ENCODE measurements at regions not wholly inside any gene's neighbourhood (a gene's known extent, or its start where the extent isn't known, plus 50 kb on each side); places are given as distances from the start of the nearest gene placed in this dataset.

- H4K20me1 ChIP-seq (ENCODE audit: control insufficient read depth, extremely low read depth, insufficient read depth, low read length) = no peaks in the 10 kb centered on the region
These were observed 228.0 kb upstream of the ATP2B1 start for GRCh38 chr12:89936631-89937030.

GRCh38 chr12:89935850-89936249 is 227.2 kb upstream of the ATP2B1 start:
- H4K20me1 ChIP-seq (ENCODE audit: control insufficient read depth, extremely low read depth, insufficient read depth, low read length) = no peaks in the 10 kb centered on the region
- H2AFZ ChIP-seq (ENCODE audit: low read length) = no peak overlapping the region
- no peak for DNase-seq (ENCODE audit: low read depth in 2 of 2)
- no peak overlapping the region for H3K27ac ChIP-seq (ENCODE audit: insufficient read depth, low read length)
- H3K4me2 ChIP-seq (ENCODE audit: extremely low read depth, insufficient read depth, low read length) = no peak overlapping the region
- H3K4me3 ChIP-seq (replicated peaks in 1 of 4; ENCODE audit: control extremely low read depth in 1 of 4, insufficient read depth in 1 of 4, low read depth in 3 of 4, low read length in 4 of 4) = no peak overlapping the region
- H3K9me3 ChIP-seq (ENCODE audit: control insufficient read depth, insufficient read depth, low read depth, low read length) = no peaks in the 10 kb centered on the region
- H3K9ac ChIP-seq (ENCODE audit: insufficient read depth, low read length) = no peak overlapping the region
- no peaks in the 10 kb centered on the region for H3K36me3 ChIP-seq (ENCODE audit: control insufficient read depth, insufficient read depth, low read length)
- TF ChIP-seq, protein P1, sequence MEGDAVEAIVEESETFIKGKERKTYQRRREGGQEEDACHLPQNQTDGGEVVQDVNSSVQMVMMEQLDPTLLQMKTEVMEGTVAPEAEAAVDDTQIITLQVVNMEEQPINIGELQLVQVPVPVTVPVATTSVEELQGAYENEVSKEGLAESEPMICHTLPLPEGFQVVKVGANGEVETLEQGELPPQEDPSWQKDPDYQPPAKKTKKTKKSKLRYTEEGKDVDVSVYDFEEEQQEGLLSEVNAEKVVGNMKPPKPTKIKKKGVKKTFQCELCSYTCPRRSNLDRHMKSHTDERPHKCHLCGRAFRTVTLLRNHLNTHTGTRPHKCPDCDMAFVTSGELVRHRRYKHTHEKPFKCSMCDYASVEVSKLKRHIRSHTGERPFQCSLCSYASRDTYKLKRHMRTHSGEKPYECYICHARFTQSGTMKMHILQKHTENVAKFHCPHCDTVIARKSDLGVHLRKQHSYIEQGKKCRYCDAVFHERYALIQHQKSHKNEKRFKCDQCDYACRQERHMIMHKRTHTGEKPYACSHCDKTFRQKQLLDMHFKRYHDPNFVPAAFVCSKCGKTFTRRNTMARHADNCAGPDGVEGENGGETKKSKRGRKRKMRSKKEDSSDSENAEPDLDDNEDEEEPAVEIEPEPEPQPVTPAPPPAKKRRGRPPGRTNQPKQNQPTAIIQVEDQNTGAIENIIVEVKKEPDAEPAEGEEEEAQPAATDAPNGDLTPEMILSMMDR (conservative IDR thresholded peaks at IDR 0.05 in 1 of 2, IDR thresholded peaks at IDR 0.05 in 1 of 2; ENCODE audit: low read depth in 1 of 2, low read length in 2 of 2) = no peak
- no peak for TF ChIP-seq EZH2 (IDR thresholded peaks at IDR 0.05; ENCODE audit: low read length, missing control alignments)
- H3K27me3 ChIP-seq (ENCODE audit: control insufficient read depth, insufficient read depth, low read length) = no peaks in the 10 kb centered on the region
- H3K4me1 ChIP-seq (ENCODE audit: control insufficient read depth, extremely low read depth, insufficient read depth, low read length) = no peaks in the 10 kb centered on the region
- H3K79me2 ChIP-seq (ENCODE audit: control insufficient read depth, insufficient read depth, low read length) = no peaks in the 10 kb centered on the region

More at GRCh38 chr12:89936631-89937030, 228.0 kb upstream of the ATP2B1 start:
- Histone ChIP-seq H3K9me3 (ENCODE audit: control insufficient read depth, insufficient read depth, low read depth, low read length) (no peaks in the 10 kb centered on the region), H3K27ac (ENCODE audit: insufficient read depth, low read length) (no peak overlapping the region), H3K4me1 (ENCODE audit: control insufficient read depth, extremely low read depth, insufficient read depth, low read length) (no peaks in the 10 kb centered on the region), H3K27me3 (ENCODE audit: control insufficient read depth, insufficient read depth, low read length) (no peaks in the 10 kb centered on the region), H2AFZ (ENCODE audit: low read length) (no peak overlapping the region), H3K36me3 (ENCODE audit: control insufficient read depth, insufficient read depth, low read length) (no peaks in the 10 kb centered on the region), H3K4me3 (replicated peaks in 1 of 4; ENCODE audit: control extremely low read depth in 1 of 4, insufficient read depth in 1 of 4, low read depth in 3 of 4, low read length in 4 of 4) (no peak overlapping the region), H3K9ac (ENCODE audit: insufficient read depth, low read length) (no peak overlapping the region), H3K4me2 (ENCODE audit: extremely low read depth, insufficient read depth, low read length) (no peak overlapping the region), H3K79me2 (ENCODE audit: control insufficient read depth, insufficient read depth, low read length) (no peaks in the 10 kb centered on the region)
- TF ChIP-seq, protein P1 (conservative IDR thresholded peaks at IDR 0.05 in 1 of 2, IDR thresholded peaks at IDR 0.05 in 1 of 2; ENCODE audit: low read depth in 1 of 2, low read length in 2 of 2) = no peak
- TF ChIP-seq EZH2 (IDR thresholded peaks at IDR 0.05; ENCODE audit: low read length, missing control alignments) = no peak
- DNase-seq (ENCODE audit: low read depth in 2 of 2) = no peak

DNA sequence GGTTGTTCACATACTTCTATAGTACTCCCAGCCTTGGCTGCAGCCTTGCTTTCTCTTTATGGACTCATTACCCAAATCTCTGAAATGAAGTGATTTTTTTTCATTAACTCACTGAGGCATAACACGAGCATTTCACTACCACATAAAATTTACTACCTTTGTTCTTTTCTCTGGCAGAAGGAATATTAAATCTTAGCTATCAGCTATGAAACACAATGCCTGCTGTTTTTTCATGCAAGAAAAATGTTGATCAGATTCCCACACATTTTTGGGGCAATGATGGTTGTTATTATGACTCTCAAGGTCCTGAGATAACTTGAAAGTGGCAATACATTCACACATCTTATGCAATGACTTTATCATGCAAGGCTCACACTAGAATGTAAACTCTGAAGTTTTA is 225.3 kb upstream of the ATP2B1 start:
- TF ChIP-seq, protein P1 (conservative IDR thresholded peaks at IDR 0.05 in 1 of 2, IDR thresholded peaks at IDR 0.05 in 1 of 2; ENCODE audit: low read depth in 1 of 2, low read length in 2 of 2) = no peak
- TF ChIP-seq EZH2 (IDR thresholded peaks at IDR 0.05; ENCODE audit: low read length, missing control alignments) = no peak
- H3K4me1 ChIP-seq (ENCODE audit: control insufficient read depth, extremely low read depth, insufficient read depth, low read length) = no peaks in the 10 kb centered on the region
- no peak overlapping the region for H2AFZ ChIP-seq (ENCODE audit: low read length)
- H3K4me2 ChIP-seq (ENCODE audit: extremely low read depth, insufficient read depth, low read length) = no peak overlapping the region
- H3K9ac ChIP-seq (ENCODE audit: insufficient read depth, low read length) = no peak overlapping the region
- H3K27ac ChIP-seq (ENCODE audit: insufficient read depth, low read length) = no peak overlapping the region
- H4K20me1 ChIP-seq (ENCODE audit: control insufficient read depth, extremely low read depth, insufficient read depth, low read length) = no peaks in the 10 kb centered on the region
- no peak overlapping the region for H3K4me3 ChIP-seq (replicated peaks in 1 of 4; ENCODE audit: control extremely low read depth in 1 of 4, insufficient read depth in 1 of 4, low read depth in 3 of 4, low read length in 4 of 4)
- H3K27me3 ChIP-seq (ENCODE audit: control insufficient read depth, insufficient read depth, low read length) = no peaks in the 10 kb centered on the region
- no peaks in the 10 kb centered on the region for H3K9me3 ChIP-seq (ENCODE audit: control insufficient read depth, insufficient read depth, low read depth, low read length)
- H3K36me3 ChIP-seq (ENCODE audit: control insufficient read depth, insufficient read depth, low read length) = no peaks in the 10 kb centered on the region
- H3K79me2 ChIP-seq (ENCODE audit: control insufficient read depth, insufficient read depth, low read length) = no peaks in the 10 kb centered on the region
- peak in 1 of 2 donors; percentile 74 for DNase-seq (ENCODE audit: low read depth in 2 of 2)
